Endodermal cell (in vitro differentiated cells): ENCODE measurements at regions not wholly inside any gene's neighbourhood (a gene's known extent, or its start where the extent isn't known, plus 50 kb on each side); places are given as distances from the start of the nearest gene placed in this dataset.
"Not testable (repeated sequence)": the region's sequence is repeated elsewhere in the genome, so short reads cannot be mapped to it uniquely, and the experiment has no call there.

Source experiments
- DNase-seq: peaks from one replicate; pipeline ENCODE4 v3.0.0-alpha.2; 2017
- H3K27ac ChIP-seq: 2 replicates; pipeline ENCODE4 v1.5.1; 2013; ENCODE audit warnings: mild to moderate bottlenecking, low read depth, low read length, moderate library complexity
- H3K27me3 ChIP-seq: 2 replicates; pipeline ENCODE4 v1.6.1; 2013; ENCODE audit warnings: mild to moderate bottlenecking, low read length, moderate library complexity; ENCODE audit not compliant: insufficient read depth, control insufficient read depth, poor library complexity, severe bottlenecking
- H3K36me3 ChIP-seq: 2 replicates; pipeline ENCODE4 v1.7.0; 2013; ENCODE audit warnings: mild to moderate bottlenecking, low read length, moderate library complexity; ENCODE audit not compliant: control insufficient read depth, insufficient read depth
- H3K4me1 ChIP-seq: one replicate; pipeline ENCODE4 v1.7.0; 2013; ENCODE audit warnings: low read length; ENCODE audit not compliant: control insufficient read depth, insufficient read depth
- H3K4me3 ChIP-seq: 2 replicates; pipeline ENCODE4 v1.5.1; 2013; ENCODE audit warnings: mild to moderate bottlenecking, low read length, moderate library complexity
- H3K9ac ChIP-seq: 2 replicates; pipeline ENCODE4 v1.6.1; 2013; ENCODE audit warnings: mild to moderate bottlenecking, low read length, moderate library complexity; ENCODE audit not compliant: poor library complexity, severe bottlenecking; ENCODE audit errors: extremely low read depth
- H3K9me3 ChIP-seq: 2 replicates; pipeline ENCODE4 v1.6.1; 2013; ENCODE audit warnings: mild to moderate bottlenecking, low read length, moderate library complexity; ENCODE audit not compliant: control insufficient read depth
- H3K27ac Mint-ChIP-seq: 2 replicates; pipeline ENCODE4 v1.8.0; 2020; ENCODE audit warnings: mixed read lengths
- H3K27me3 Mint-ChIP-seq: 2 replicates; pipeline ENCODE4 v1.8.0; 2021; ENCODE audit warnings: mild to moderate bottlenecking, mixed read lengths; ENCODE audit not compliant: insufficient read depth
- H3K36me3 Mint-ChIP-seq: 2 replicates; pipeline ENCODE4 v1.8.0; 2020; ENCODE audit warnings: low read depth, mixed read lengths
- H3K4me1 Mint-ChIP-seq: 2 replicates; pipeline ENCODE4 v1.8.0; 2020; ENCODE audit warnings: mixed read lengths
- H3K4me3 Mint-ChIP-seq: 2 replicates; pipeline ENCODE4 v1.8.0; 2020; ENCODE audit warnings: mild to moderate bottlenecking, moderate library complexity, mixed read lengths
- H3K9me3 Mint-ChIP-seq: 2 replicates; pipeline ENCODE4 v1.8.0; 2020; ENCODE audit warnings: mild to moderate bottlenecking, mixed read lengths
- WGBS, 2 experiments: methylation state at CpG; one replicate each; pipeline versions ENCODE4 v1.1.5 to v1.1.7; 2013; ENCODE audit warnings: missing lambda C conversion rate in 2 of 2, mixed read lengths in 1 of 2; ENCODE audit not compliant: insufficient coverage in 1 of 2, insufficient read length in 1 of 2; 5-methylcytosine and 5-hydroxymethylcytosine counted together
- TF ChIP-seq, protein P1 (sequence below): fragments of 200-600 bp; sonication (generic); conservative IDR thresholded peaks from 2 replicates; pipeline ENCODE4 v1.5.0; 2021; ENCODE audit warnings: antibody characterized with exemption, mild to moderate bottlenecking

- Mint-ChIP-seq H3K9me3 (no peaks in the 10 kb centered on the region), H3K27ac (no peak overlapping the region), H3K4me1 (no peaks in the 10 kb centered on the region), H3K4me3 (no peak overlapping the region), H3K27me3 (no peaks in the 10 kb centered on the region), H3K36me3 (no peaks in the 10 kb centered on the region)
- 86 to 94% methylated on average over 2 of the region's 2 CpGs for WGBS, 2 experiments
- no peak overlapping the region for H3K27ac ChIP-seq
- TF ChIP-seq, protein P1, sequence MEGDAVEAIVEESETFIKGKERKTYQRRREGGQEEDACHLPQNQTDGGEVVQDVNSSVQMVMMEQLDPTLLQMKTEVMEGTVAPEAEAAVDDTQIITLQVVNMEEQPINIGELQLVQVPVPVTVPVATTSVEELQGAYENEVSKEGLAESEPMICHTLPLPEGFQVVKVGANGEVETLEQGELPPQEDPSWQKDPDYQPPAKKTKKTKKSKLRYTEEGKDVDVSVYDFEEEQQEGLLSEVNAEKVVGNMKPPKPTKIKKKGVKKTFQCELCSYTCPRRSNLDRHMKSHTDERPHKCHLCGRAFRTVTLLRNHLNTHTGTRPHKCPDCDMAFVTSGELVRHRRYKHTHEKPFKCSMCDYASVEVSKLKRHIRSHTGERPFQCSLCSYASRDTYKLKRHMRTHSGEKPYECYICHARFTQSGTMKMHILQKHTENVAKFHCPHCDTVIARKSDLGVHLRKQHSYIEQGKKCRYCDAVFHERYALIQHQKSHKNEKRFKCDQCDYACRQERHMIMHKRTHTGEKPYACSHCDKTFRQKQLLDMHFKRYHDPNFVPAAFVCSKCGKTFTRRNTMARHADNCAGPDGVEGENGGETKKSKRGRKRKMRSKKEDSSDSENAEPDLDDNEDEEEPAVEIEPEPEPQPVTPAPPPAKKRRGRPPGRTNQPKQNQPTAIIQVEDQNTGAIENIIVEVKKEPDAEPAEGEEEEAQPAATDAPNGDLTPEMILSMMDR: no peak
- H3K9ac ChIP-seq: no peak overlapping the region
- H3K9me3 ChIP-seq: no peaks in the 10 kb centered on the region
- H3K4me1 ChIP-seq: no peaks in the 10 kb centered on the region
- H3K4me3 ChIP-seq: no peak overlapping the region
- H3K27me3 ChIP-seq: no peaks in the 10 kb centered on the region
- no peaks in the 10 kb centered on the region for H3K36me3 ChIP-seq
- DNase-seq: no peak
These were observed 164.7 kb upstream of the PDE7B start for GRCh38 chr6:135686784-135687301.

GRCh38 chr6:135688476-135688875 is 163.0 kb upstream of the PDE7B start:
- H3K9ac ChIP-seq, H3K36me3 Mint-ChIP-seq, H3K27me3 ChIP-seq, H3K27ac ChIP-seq, H3K27me3 Mint-ChIP-seq, DNase-seq, H3K9me3 Mint-ChIP-seq, H3K36me3 ChIP-seq, H3K4me1 Mint-ChIP-seq, H3K4me3 ChIP-seq, H3K4me1 ChIP-seq, H3K4me3 Mint-ChIP-seq, H3K27ac Mint-ChIP-seq, H3K9me3 ChIP-seq: not testable (repeated sequence)
- WGBS, 2 experiments: 89 to 96% methylated on average over 5 to 6 of the region's 6 CpGs

- H3K27ac ChIP-seq: no peak overlapping the region
- H3K4me3 ChIP-seq: no peak overlapping the region
- Mint-ChIP-seq H3K4me1 (no peaks in the 10 kb centered on the region), H3K4me3 (no peak overlapping the region), H3K9me3 (no peaks in the 10 kb centered on the region), H3K27me3 (no peaks in the 10 kb centered on the region), H3K36me3 (no peaks in the 10 kb centered on the region), H3K27ac (no peak overlapping the region)
- TF ChIP-seq, protein P1: no peak
- H3K27me3 ChIP-seq: no peaks in the 10 kb centered on the region
- 86 to 98% methylated on average over 1 to 2 of the region's 2 CpGs for WGBS, 2 experiments
- no peaks in the 10 kb centered on the region for H3K9me3 ChIP-seq
- H3K4me1 ChIP-seq: no peaks in the 10 kb centered on the region
- H3K36me3 ChIP-seq: no peaks in the 10 kb centered on the region
- H3K9ac ChIP-seq: no peak overlapping the region
- DNase-seq: no peak
These were observed 159.1 kb upstream of the PDE7B start for GRCh38 chr6:135692426-135692825.

- DNase-seq: no peak
- Histone ChIP-seq H3K4me3 (no peak overlapping the region), H3K27me3 (no peaks in the 10 kb centered on the region), H3K36me3 (no peaks in the 10 kb centered on the region), H3K9me3 (no peaks in the 10 kb centered on the region), H3K27ac (no peak overlapping the region), H3K9ac (no peak overlapping the region), H3K4me1 (no peaks in the 10 kb centered on the region)
- Mint-ChIP-seq H3K27me3 (no peaks in the 10 kb centered on the region), H3K27ac (no peak overlapping the region), H3K4me3 (no peak overlapping the region), H3K9me3 (no peaks in the 10 kb centered on the region), H3K36me3 (no peaks in the 10 kb centered on the region), H3K4me1 (no peaks in the 10 kb centered on the region)
- 84 to 90% methylated on average over 4 to 7 of the region's 7 CpGs for WGBS, 2 experiments
- TF ChIP-seq, protein P1: no peak
These were observed 157.6 kb upstream of the PDE7B start for GRCh38 chr6:135693811-135694370.
